Adrenal gland (tissue), 9 donors: ENCODE measurements at regions not wholly inside any gene's neighbourhood (a gene's known extent, or its start where the extent isn't known, plus 50 kb on each side); places are given as distances from the start of the nearest gene placed in this dataset.
A peak's percentile ranks its signal among the peaks of the same experiment; 100 is the strongest.
"Not testable (repeated sequence)": the region's sequence is repeated elsewhere in the genome, so short reads cannot be mapped to it uniquely, and the experiment has no call there.

Experiments
- DNase-seq, 7 donors: peaks; one replicate each; pipeline ENCODE4 v3.0.0-alpha.2; 2019 to 2020
- H3K27ac ChIP-seq, 5 donors: fragments of 200-600 bp; sonication (generic) in 4 of 5; 1 replicate in 3 of 5; 2 replicates in 2 of 5; pipeline versions ENCODE4 v1.5.1 to v1.8.0; 2016 to 2020; ENCODE audit warnings: mild to moderate bottlenecking in 1 of 5
- H3K27me3 ChIP-seq: fragments of 200-600 bp; 2 replicates; pipeline ENCODE4 v1.8.0; 2021
- H3K36me3 ChIP-seq, 2 donors: fragments of 200-600 bp; replicated peaks in 1 of 2; 1 replicate in 1 of 2; 2 replicates in 1 of 2; pipeline versions ENCODE4 v1.5.1 to v1.8.0; 2018 to 2022
- H3K4me1 ChIP-seq, 2 donors: fragments of 200-600 bp; replicated peaks in 1 of 2; 1 replicate in 1 of 2; 2 replicates in 1 of 2; pipeline versions ENCODE4 v1.5.1 to v1.8.0; 2018 to 2021
- H3K4me3 ChIP-seq, 4 donors: fragments of 200-600 bp; sonication (generic) in 3 of 4; one replicate each; pipeline ENCODE4 v1.5.1; 2016 to 2018
- H3K9me3 ChIP-seq, 3 donors: fragments of 200-600 bp; sonication (generic) in 1 of 3; replicated peaks in 1 of 3; 1 replicate in 2 of 3; 2 replicates in 1 of 3; pipeline versions ENCODE4 v1.5.1 to v1.8.0; 2016 to 2021
- POLR2A ChIP-seq, 2 donors: fragments of 450-650 bp; IDR thresholded peaks; one replicate each; pipeline ENCODE4 v1.6.1; 2017; ENCODE audit warnings: antibody characterized with exemption in 2 of 2, mild to moderate bottlenecking in 2 of 2, moderate library complexity in 1 of 2
- WGBS, 4 donors: extraction: QIAGEN DNeasy Blood & Tissue Kit in 2 of 4; methylation state at CpG; one replicate each; pipeline versions ENCODE4 v1.1.5 to v1.1.7; 2013 to 2017; 5-methylcytosine and 5-hydroxymethylcytosine counted together
- intact Hi-C, 2 donors: fragments of 100-400 bp; cut with DNase I; formaldehyde crosslinking; loops; one replicate each; pipeline versions ENCODE4 v1.14.1 to v1.15.0; 2022 to 2023
- TF ChIP-seq, protein P1 (sequence below), 6 experiments: fragments of 450-650 bp in 4 of 6; fragments of 200-600 bp in 2 of 6; sonication (generic) in 1 of 6; IDR thresholded peaks; 1 replicate in 5 of 6; 2 replicates in 1 of 6; pipeline versions ENCODE4 v1.5.1 to v1.8.0; 2016 to 2021; ENCODE audit warnings: antibody characterized with exemption in 6 of 6, mild to moderate bottlenecking in 2 of 6, moderate library complexity in 1 of 6
- donor health status: healthy with polysubstance abuse.
- donor health status: Bipolar disorder and iron deficiency.
- donor health status: DM: yes; HTN: yes; CAD: no.
- donor health status: DM: no; HTN: no; CAD: no.
- donor health status: DM: no; HTN: no; CAD: no.

DNA sequence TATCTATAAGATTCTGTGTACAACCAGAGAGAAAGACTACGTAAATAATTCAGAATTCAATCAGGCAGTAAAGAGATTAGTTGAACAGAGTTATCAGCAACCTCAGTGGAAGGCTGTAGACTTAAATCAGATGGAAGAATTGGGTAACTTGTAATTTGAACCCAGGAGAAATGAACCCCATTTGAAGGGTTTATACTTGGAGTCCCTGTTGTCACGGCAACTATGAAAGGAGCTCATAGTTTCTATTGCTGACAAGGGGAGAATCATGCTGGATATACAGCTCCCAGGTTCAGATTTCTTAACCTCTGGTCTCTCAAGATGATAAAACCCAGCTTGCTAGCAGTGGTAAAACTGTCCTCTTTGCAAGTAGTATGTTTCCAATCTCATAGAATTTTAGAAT is 54.4 kb upstream of the BMP4 start:
- no peaks in the 10 kb centered on the region for H3K36me3 ChIP-seq
- DNase-seq, result no peak
- no peak overlapping the region for H3K4me3 ChIP-seq
- intact Hi-C loops, result no loop called here
- 64 to 83% (median 82%) methylated on average over 2 of the region's 2 CpGs for WGBS, 4 donors
- H3K27ac ChIP-seq, result no peak overlapping the region
- peaks cover 0 to 8% (median 0%) of the 10 kb centered on the region in 3 donors for H3K9me3 ChIP-seq
- H3K4me1 ChIP-seq, result no peaks in the 10 kb centered on the region
- H3K27me3 ChIP-seq, result no peaks in the 10 kb centered on the region
- TF ChIP-seq POLR2A (IDR thresholded peaks at IDR 0.05), result no peak
- TF ChIP-seq, protein P1, sequence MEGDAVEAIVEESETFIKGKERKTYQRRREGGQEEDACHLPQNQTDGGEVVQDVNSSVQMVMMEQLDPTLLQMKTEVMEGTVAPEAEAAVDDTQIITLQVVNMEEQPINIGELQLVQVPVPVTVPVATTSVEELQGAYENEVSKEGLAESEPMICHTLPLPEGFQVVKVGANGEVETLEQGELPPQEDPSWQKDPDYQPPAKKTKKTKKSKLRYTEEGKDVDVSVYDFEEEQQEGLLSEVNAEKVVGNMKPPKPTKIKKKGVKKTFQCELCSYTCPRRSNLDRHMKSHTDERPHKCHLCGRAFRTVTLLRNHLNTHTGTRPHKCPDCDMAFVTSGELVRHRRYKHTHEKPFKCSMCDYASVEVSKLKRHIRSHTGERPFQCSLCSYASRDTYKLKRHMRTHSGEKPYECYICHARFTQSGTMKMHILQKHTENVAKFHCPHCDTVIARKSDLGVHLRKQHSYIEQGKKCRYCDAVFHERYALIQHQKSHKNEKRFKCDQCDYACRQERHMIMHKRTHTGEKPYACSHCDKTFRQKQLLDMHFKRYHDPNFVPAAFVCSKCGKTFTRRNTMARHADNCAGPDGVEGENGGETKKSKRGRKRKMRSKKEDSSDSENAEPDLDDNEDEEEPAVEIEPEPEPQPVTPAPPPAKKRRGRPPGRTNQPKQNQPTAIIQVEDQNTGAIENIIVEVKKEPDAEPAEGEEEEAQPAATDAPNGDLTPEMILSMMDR (IDR thresholded peaks at IDR 0.05), result no peak

DNA sequence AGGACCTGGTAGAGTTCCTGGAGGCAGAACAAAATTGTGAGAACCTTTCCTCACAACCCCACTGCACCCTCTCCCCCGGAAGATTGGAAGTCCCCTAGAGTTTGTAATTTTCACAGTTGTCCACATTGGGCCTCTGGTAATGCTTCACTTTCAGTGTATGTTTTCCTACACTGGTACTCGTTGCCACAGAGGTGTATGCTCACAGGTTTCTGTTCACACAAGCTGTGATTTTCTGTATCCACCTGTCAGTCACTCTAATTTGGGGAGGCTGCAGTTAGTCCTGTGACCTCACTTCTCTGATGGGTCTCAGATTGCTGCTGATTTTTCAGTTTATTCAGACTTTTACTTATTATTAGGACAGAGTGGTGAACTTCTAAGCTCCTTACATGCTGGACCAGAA is 66.4 kb upstream of the BMP4 start:
- intact Hi-C loops, result no loop called here
- Histone ChIP-seq H3K27ac (no peak overlapping the region), H3K27me3 (no peaks in the 10 kb centered on the region), H3K4me3 (no peak overlapping the region), H3K9me3 (no peaks in the 10 kb centered on the region), H3K4me1 (no peaks in the 10 kb centered on the region), H3K36me3 (no peaks in the 10 kb centered on the region)
- 78 to 88% (median 83%) methylated on average over 2 of the region's 2 CpGs for WGBS, 4 donors
- TF ChIP-seq, protein P1 (IDR thresholded peaks at IDR 0.05), result no peak
- no peak for TF ChIP-seq POLR2A (IDR thresholded peaks at IDR 0.05)
- DNase-seq, result no peak

DNA sequence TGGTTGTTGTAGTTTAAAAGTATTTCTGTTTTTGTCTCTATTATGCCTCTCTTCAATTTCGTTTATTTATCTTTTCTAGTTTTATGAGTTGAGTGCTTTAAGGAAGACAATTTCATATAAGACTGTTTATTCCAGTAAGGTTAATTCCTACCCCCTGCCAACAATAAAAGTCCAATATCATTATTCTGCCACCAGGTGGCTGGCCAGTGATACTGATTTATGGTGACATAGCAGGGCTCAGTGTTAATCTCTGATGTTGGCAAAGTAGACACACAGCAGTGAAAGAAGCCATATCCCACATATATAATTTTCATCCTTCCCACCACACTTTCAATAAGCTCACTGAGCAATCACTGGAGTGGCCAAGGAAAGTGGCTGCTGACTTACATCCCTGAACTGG is 69.0 kb upstream of the BMP4 start:
- TF ChIP-seq POLR2A (IDR thresholded peaks at IDR 0.05), result no peak
- TF ChIP-seq, protein P1 (IDR thresholded peaks at IDR 0.05), result peak; percentile 17 to 46 (median 41)
- H3K27me3 ChIP-seq, result no peaks in the 10 kb centered on the region
- peak in 2 of 7 donors; percentile 22 to 25 for DNase-seq
- intact Hi-C loops, result no loop called here
- no peaks in the 10 kb centered on the region for H3K9me3 ChIP-seq
- H3K36me3 ChIP-seq, result no peaks in the 10 kb centered on the region
- no peaks in the 10 kb centered on the region for H3K4me1 ChIP-seq
- WGBS, 4 donors, result 51 to 83% (median 66%) methylated on average over 1 of the region's 1 CpG
- no peak overlapping the region for H3K4me3 ChIP-seq
- H3K27ac ChIP-seq, result no peak overlapping the region

DNA sequence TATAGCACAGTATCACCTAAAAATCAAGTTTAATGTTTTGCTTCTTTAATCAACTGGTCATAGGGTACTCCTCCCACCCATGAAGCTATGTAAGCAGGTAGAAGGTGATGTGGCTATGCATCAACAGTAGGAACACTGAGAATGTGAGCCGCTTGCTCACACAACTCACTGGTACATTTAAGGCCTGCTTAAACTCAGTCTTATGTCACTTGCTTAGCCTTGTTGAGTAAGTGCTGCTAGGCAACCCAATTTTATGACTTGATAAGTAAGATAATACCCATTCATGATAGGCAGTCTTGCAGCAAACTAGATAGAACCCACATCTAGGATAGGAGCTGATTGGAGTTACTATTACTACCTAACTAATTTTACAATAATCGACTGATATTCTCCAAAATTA is 70.0 kb upstream of the BMP4 start:
- Histone ChIP-seq H3K9me3 (no peaks in the 10 kb centered on the region), H3K4me1 (no peaks in the 10 kb centered on the region), H3K4me3 (no peak overlapping the region), H3K27me3 (no peaks in the 10 kb centered on the region), H3K27ac (no peak overlapping the region), H3K36me3 (no peaks in the 10 kb centered on the region)
- TF ChIP-seq POLR2A (IDR thresholded peaks at IDR 0.05), result no peak
- TF ChIP-seq, protein P1 (IDR thresholded peaks at IDR 0.05), result no peak
- DNase-seq, result no peak
- intact Hi-C loops, result no loop called here
- WGBS, 4 donors, result 75 to 93% (median 91%) methylated on average over 2 of the region's 2 CpGs

DNA sequence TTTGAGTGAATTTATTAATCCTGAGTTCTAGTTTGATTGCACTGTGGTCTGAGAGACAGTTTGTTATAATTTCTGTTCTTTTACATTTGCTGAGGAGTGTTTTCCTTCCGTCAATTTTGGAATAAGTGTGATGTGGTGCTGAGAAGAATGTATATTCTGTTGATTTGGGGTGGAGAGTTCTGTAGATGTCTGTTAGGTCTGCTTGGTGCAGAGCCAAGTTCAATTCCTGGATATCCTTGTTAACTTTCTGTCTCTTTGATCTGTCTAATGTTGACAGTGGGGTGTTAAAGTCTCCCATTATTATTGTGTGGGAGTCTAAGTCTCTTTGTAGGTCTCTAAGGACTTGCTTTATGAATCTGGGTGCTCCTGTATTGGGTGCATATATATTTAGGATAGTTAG is 74.4 kb upstream of the BMP4 start:
- H3K36me3 ChIP-seq, H3K4me3 ChIP-seq, H3K27ac ChIP-seq, intact Hi-C loops, H3K27me3 ChIP-seq, H3K9me3 ChIP-seq, DNase-seq, H3K4me1 ChIP-seq: not testable (repeated sequence)
- WGBS, 4 donors, result 75 to 87% (median 84%) methylated on average over 1 of the region's 1 CpG

DNA sequence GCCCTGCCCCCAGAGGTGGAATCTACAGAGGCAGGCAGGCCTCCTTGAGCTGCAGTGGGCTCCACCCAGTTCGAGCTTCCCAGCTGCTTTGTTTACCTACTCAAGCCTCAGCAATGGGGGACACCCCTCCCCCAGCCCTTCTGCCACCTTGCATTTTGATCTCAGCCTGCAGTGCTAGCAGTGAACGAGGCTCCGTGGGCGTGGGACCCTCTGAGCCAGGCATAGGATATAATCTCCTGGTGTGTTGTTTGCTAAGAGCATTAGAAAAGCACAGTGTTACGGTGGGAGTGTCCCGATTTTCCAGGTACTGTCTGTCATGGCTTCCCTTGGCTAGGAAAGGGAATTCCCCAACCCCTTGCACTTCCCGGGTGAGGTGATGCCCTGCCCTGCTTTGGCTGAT is 76.7 kb upstream of the BMP4 start:
- H3K4me3 ChIP-seq, intact Hi-C loops, H3K27ac ChIP-seq, DNase-seq, H3K4me1 ChIP-seq, H3K9me3 ChIP-seq, H3K36me3 ChIP-seq, H3K27me3 ChIP-seq: not testable (repeated sequence)
- WGBS, 4 donors, result 81 to 100% (median 89%) methylated on average over 4 to 7 of the region's 7 CpGs
